Thyroid gland (tissue), 4 donors: ENCODE measurements at regions not wholly inside any gene's neighbourhood (a gene's known extent, or its start where the extent isn't known, plus 50 kb on each side); places are given as distances from the start of the nearest gene placed in this dataset.

Source experiments
- POLR2A ChIP-seq, 2 donors: fragments of 450-650 bp; IDR thresholded peaks; one replicate each; pipeline ENCODE4 v1.6.1; 2017; ENCODE audit warnings: antibody characterized with exemption in 2 of 2, mild to moderate bottlenecking in 2 of 2, moderate library complexity in 1 of 2
- TF ChIP-seq, protein P1 (sequence below), 6 experiments: fragments of 200-600 bp in 3 of 6; fragments of 450-650 bp in 3 of 6; sonication (generic) in 3 of 6; IDR thresholded peaks; one replicate each; pipeline ENCODE4 v1.5.1; 2016 to 2019; ENCODE audit warnings: antibody characterized with exemption in 6 of 6, mild to moderate bottlenecking in 2 of 6, inconsistent platforms in 1 of 6, moderate library complexity in 1 of 6

DNA sequence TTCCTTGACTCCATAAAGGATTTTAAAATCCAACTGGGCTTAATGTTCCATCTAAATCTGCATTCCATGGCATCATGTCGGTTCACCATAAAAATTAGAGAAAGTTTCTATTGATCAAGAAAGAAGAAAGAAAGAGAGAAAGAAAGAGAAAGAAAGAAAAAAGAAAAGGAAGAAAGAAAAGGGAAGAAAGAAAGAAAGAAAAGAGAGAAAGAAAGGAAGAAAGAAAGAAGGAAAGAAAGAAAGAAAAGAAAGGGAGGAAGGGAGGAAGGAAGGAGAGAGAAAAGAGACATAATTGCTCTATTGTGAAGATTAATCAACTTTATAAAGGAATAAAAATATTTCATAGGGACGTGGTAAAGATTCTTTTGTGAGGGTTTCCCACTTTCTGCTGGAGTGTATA, 329.2 kb downstream of the DLEU7 start:
- TF ChIP-seq, protein P1, sequence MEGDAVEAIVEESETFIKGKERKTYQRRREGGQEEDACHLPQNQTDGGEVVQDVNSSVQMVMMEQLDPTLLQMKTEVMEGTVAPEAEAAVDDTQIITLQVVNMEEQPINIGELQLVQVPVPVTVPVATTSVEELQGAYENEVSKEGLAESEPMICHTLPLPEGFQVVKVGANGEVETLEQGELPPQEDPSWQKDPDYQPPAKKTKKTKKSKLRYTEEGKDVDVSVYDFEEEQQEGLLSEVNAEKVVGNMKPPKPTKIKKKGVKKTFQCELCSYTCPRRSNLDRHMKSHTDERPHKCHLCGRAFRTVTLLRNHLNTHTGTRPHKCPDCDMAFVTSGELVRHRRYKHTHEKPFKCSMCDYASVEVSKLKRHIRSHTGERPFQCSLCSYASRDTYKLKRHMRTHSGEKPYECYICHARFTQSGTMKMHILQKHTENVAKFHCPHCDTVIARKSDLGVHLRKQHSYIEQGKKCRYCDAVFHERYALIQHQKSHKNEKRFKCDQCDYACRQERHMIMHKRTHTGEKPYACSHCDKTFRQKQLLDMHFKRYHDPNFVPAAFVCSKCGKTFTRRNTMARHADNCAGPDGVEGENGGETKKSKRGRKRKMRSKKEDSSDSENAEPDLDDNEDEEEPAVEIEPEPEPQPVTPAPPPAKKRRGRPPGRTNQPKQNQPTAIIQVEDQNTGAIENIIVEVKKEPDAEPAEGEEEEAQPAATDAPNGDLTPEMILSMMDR (IDR thresholded peaks at IDR 0.05) = no peak
- no peak for TF ChIP-seq POLR2A (IDR thresholded peaks at IDR 0.05)
